ENCODE measurements at regions not wholly inside any gene's neighbourhood (a gene's known extent, or its start where the extent isn't known, plus 50 kb on each side); places are given as distances from the start of the nearest gene placed in this dataset.

- H3K9me3 Mint-ChIP-seq = peaks cover 7% of the 10 kb centered on the region
- no peak for DNase-seq
- H3K36me3 Mint-ChIP-seq (ENCODE audit: low read depth) = no peaks in the 10 kb centered on the region
These were observed 285.1 kb upstream of the MMADHC start for GRCh38 chr2:149872638-149873150.

DNA sequence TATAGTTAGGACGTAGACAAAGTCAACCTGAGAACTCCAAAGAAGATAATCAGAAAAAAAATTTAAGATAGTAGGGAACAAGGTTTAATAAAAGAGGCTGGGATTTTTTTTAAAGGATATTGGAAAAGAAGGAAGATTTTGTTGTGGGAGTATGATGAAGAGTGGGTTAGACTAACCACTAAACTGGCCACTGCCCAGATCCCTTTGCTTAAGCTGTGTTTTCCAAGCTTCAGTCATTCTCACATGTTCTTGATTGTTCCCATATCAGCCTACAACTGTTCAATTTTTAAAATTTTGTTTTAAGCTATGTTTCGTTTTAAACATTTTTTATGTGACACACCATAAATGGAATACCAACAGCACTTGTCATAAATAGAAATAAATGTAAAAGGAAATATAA lies 284.5 kb upstream of the MMADHC start:
- Mint-ChIP-seq H3K36me3 (ENCODE audit: low read depth) (no peaks in the 10 kb centered on the region), H3K4me3 (no peak overlapping the region), H3K4me1 (ENCODE audit: low read depth) (no peaks in the 10 kb centered on the region), H3K27ac (no peak overlapping the region), H3K9me3 (peaks cover 6% of the 10 kb centered on the region), H3K27me3 (no peaks in the 10 kb centered on the region)
- ChIA-PET CTCF (no interaction called here), POLR2A (no interaction called here)
- Histone ChIP-seq H3K4me1 (ENCODE audit: insufficient read depth, low read length) (no peaks in the 10 kb centered on the region), H3K27me3 (ENCODE audit: control insufficient read depth in 1 of 2, insufficient read depth in 2 of 2, low read length in 2 of 2) (no peaks in the 10 kb centered on the region), H3K9me3 (ENCODE audit: control insufficient read depth in 1 of 2, insufficient read depth in 1 of 2, low read length in 2 of 2) (no peaks in the 10 kb centered on the region), H3K36me3 (ENCODE audit: insufficient read depth, low read length) (no peaks in the 10 kb centered on the region), H3K27ac (ENCODE audit: low read depth in 1 of 2, low read length in 2 of 2) (no peak overlapping the region), H3K4me3 (ENCODE audit: low read length) (no peak overlapping the region)
- no peak for DNase-seq
- no peak for ATAC-seq (ENCODE audit: poor library complexity)
- TF ChIP-seq CTCF (IDR thresholded peaks at IDR 0.05) = no peak
- intact Hi-C loops (cut with DNase I, micrococcal nuclease) = no loop called here

More at GRCh38 chr2:149872638-149873150, 285.1 kb upstream of the MMADHC start:
- Mint-ChIP-seq H3K27ac (no peak overlapping the region), H3K4me1 (ENCODE audit: low read depth) (no peaks in the 10 kb centered on the region), H3K4me3 (no peak overlapping the region), H3K27me3 (no peaks in the 10 kb centered on the region)
- ATAC-seq (ENCODE audit: poor library complexity) = no peak
- POLR2A ChIA-PET = no interaction called here
- no peak overlapping the region for H3K27ac ChIP-seq (ENCODE audit: low read depth in 1 of 2, low read length in 2 of 2)
- no peaks in the 10 kb centered on the region for H3K9me3 ChIP-seq (ENCODE audit: control insufficient read depth in 1 of 2, insufficient read depth in 1 of 2, low read length in 2 of 2)
- H3K36me3 ChIP-seq (ENCODE audit: insufficient read depth, low read length) = no peaks in the 10 kb centered on the region
- no peak overlapping the region for H3K4me3 ChIP-seq (ENCODE audit: low read length)
- intact Hi-C loops (cut with DNase I, micrococcal nuclease) = no loop called here
- CTCF ChIA-PET = no interaction called here
- no peaks in the 10 kb centered on the region for H3K4me1 ChIP-seq (ENCODE audit: insufficient read depth, low read length)
- TF ChIP-seq CTCF (IDR thresholded peaks at IDR 0.05) = no peak
- no peaks in the 10 kb centered on the region for H3K27me3 ChIP-seq (ENCODE audit: control insufficient read depth in 1 of 2, insufficient read depth in 2 of 2, low read length in 2 of 2)

DNA sequence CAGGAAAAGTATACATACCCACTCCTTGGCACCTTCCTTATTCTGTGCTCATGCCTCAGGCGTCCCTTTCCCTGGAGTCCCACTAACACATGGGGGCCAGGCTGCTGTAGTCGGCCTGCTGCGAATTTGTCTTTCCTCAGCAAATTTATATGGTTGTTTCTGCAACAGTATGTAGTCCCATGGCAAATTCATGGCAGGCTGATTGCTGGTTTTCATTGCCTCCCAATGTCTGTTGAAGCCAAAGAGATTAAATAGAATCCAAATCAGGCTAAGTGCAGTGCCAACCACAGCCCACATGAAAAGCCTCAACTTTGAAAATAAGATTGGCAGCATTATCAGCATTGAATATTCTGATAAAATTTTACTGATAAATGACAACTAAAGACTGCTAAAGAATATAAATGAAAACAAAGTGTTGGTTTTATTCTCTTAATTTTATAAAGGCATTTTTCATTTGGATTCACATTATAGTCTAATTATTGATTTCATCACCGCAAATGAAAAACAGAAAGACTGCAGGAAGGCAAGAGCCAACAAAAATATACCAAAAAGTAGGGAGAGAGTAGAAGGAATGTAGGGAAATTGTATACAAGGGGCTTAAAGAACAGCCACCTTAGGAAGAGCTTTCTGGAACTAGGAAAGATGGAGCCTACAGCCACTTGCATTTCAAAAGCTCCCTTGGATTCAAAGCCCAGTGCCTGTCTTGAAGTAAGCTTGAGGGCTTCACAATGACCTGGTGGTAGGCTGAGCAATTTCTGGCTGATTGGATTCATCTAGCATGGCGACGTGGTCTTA lies 283.7 kb upstream of the MMADHC start:
- Mint-ChIP-seq H3K4me3 (no peak overlapping the region), H3K27ac (no peak overlapping the region), H3K27me3 (no peaks in the 10 kb centered on the region), H3K9me3 (peaks cover 6% of the 10 kb centered on the region), H3K4me1 (ENCODE audit: low read depth) (no peaks in the 10 kb centered on the region), H3K36me3 (ENCODE audit: low read depth) (no peaks in the 10 kb centered on the region)
- Histone ChIP-seq H3K4me1 (ENCODE audit: insufficient read depth, low read length) (no peaks in the 10 kb centered on the region), H3K4me3 (ENCODE audit: low read length) (no peak overlapping the region), H3K27ac (ENCODE audit: low read depth in 1 of 2, low read length in 2 of 2) (no peak overlapping the region), H3K27me3 (ENCODE audit: control insufficient read depth in 1 of 2, insufficient read depth in 2 of 2, low read length in 2 of 2) (no peaks in the 10 kb centered on the region), H3K36me3 (ENCODE audit: insufficient read depth, low read length) (no peaks in the 10 kb centered on the region), H3K9me3 (ENCODE audit: control insufficient read depth in 1 of 2, insufficient read depth in 1 of 2, low read length in 2 of 2) (no peaks in the 10 kb centered on the region)
- no peak for TF ChIP-seq CTCF (IDR thresholded peaks at IDR 0.05)
- DNase-seq = no peak
- no peak for ATAC-seq (ENCODE audit: poor library complexity)
- ChIA-PET CTCF (no interaction called here), POLR2A (no interaction called here)
- intact Hi-C loops (cut with DNase I, micrococcal nuclease) = no loop called here

All from CD4-positive, alpha-beta T cell (primary cell).